Astrocyte (in vitro differentiated cells and primary cell): ENCODE measurements at regions not wholly inside any gene's neighbourhood (a gene's known extent, or its start where the extent isn't known, plus 50 kb on each side); places are given as distances from the start of the nearest gene placed in this dataset.

ENCODE experiments used
- DNase-seq: peaks from one replicate; pipeline ENCODE4 v3.0.0-alpha.2; 2010; ENCODE audit warnings: low read depth
- FAIRE-seq: peaks from 2 replicates; lab custom pipeline; 2011; peaks lifted over from hg19 to GRCh38; lab: Jason Lieb, UNC
- H2AFZ ChIP-seq: 2 replicates; pipeline ENCODE4 v1.6.0; 2012; ENCODE audit warnings: low read depth, low read length, inconsistent platforms
- H3K27ac ChIP-seq: 2 replicates; pipeline ENCODE4 v1.5.1; 2011; ENCODE audit warnings: low read depth, low read length, inconsistent platforms
- H3K27me3 ChIP-seq: 2 replicates; pipeline ENCODE4 v1.6.0; 2011; ENCODE audit warnings: low read length, inconsistent platforms; ENCODE audit not compliant: insufficient read depth
- H3K36me3 ChIP-seq: 2 replicates; pipeline ENCODE4 v1.5.1; 2011; ENCODE audit warnings: low read length, inconsistent platforms; ENCODE audit not compliant: insufficient read depth
- H3K4me1 ChIP-seq: 2 replicates; pipeline ENCODE4 v1.5.1; 2011; ENCODE audit warnings: low read length, inconsistent platforms; ENCODE audit not compliant: insufficient read depth
- H3K4me2 ChIP-seq: 2 replicates; pipeline ENCODE4 v1.6.0; 2012; ENCODE audit warnings: low read length, inconsistent platforms
- H3K4me3 ChIP-seq: 2 replicates; pipeline ENCODE4 v1.5.1; 2011; ENCODE audit warnings: low read depth, mild to moderate bottlenecking, low read length, inconsistent platforms; ENCODE audit not compliant: insufficient read depth
- H3K79me2 ChIP-seq: 2 replicates; pipeline ENCODE4 v1.6.0; 2012; ENCODE audit warnings: mild to moderate bottlenecking, low read length, inconsistent platforms; ENCODE audit not compliant: insufficient read depth
- H3K9ac ChIP-seq: 2 replicates; pipeline ENCODE4 v1.6.0; 2012; ENCODE audit warnings: mild to moderate bottlenecking, low read length, inconsistent platforms
- H3K9me3 ChIP-seq: 2 replicates; pipeline ENCODE4 v1.5.1; 2012; ENCODE audit warnings: low read depth, mild to moderate bottlenecking, low read length, inconsistent platforms; ENCODE audit not compliant: insufficient read depth
- H4K20me1 ChIP-seq: 2 replicates; pipeline ENCODE4 v1.6.0; 2012; ENCODE audit warnings: low read length, inconsistent platforms; ENCODE audit not compliant: insufficient read depth
- H3K27ac Mint-ChIP-seq: one replicate; pipeline ENCODE4 v1.8.0; 2021; ENCODE audit warnings: mild to moderate bottlenecking, mixed read lengths; ENCODE audit not compliant: unreplicated experiment
- H3K27me3 Mint-ChIP-seq: one replicate; pipeline ENCODE4 v1.8.0; 2021; ENCODE audit warnings: low read depth, mixed read lengths; ENCODE audit not compliant: unreplicated experiment
- H3K36me3 Mint-ChIP-seq: one replicate; pipeline ENCODE4 v1.8.0; 2021; ENCODE audit warnings: low read depth, mixed read lengths; ENCODE audit not compliant: unreplicated experiment
- H3K4me1 Mint-ChIP-seq: one replicate; pipeline ENCODE4 v1.8.0; 2021; ENCODE audit warnings: low read depth, mixed read lengths; ENCODE audit not compliant: unreplicated experiment
- H3K4me3 Mint-ChIP-seq: one replicate; pipeline ENCODE4 v1.8.0; 2021; ENCODE audit warnings: mild to moderate bottlenecking, moderate library complexity, mixed read lengths; ENCODE audit not compliant: unreplicated experiment
- H3K9me3 Mint-ChIP-seq: one replicate; pipeline ENCODE4 v1.8.0; 2021; ENCODE audit warnings: mild to moderate bottlenecking, mixed read lengths; ENCODE audit not compliant: unreplicated experiment
- CTCF ChIP-seq: IDR thresholded peaks from 2 replicates; pipeline ENCODE4 v1.5.1; 2011; ENCODE audit warnings: low read depth, mild to moderate bottlenecking, inconsistent platforms, low read length, moderate library complexity; ENCODE audit not compliant: insufficient read depth
- EZH2 ChIP-seq: IDR thresholded peaks from 2 replicates; pipeline ENCODE4 v1.6.1; 2012; ENCODE audit warnings: mild to moderate bottlenecking, low read length, inconsistent platforms; ENCODE audit not compliant: insufficient read depth

GRCh38 chr3:86800116-86800515 lies 190.8 kb downstream of the VGLL3 start:
- H3K9ac ChIP-seq: no peak overlapping the region
- no peak overlapping the region for H3K4me2 ChIP-seq
- no peak overlapping the region for H3K27ac Mint-ChIP-seq
- no peaks in the 10 kb centered on the region for H3K27me3 ChIP-seq
- H3K9me3 Mint-ChIP-seq: no peaks in the 10 kb centered on the region
- H3K27ac ChIP-seq: no peak overlapping the region
- no peaks in the 10 kb centered on the region for H4K20me1 ChIP-seq
- FAIRE-seq (no peak), DNase-seq (no peak)
- H3K4me1 Mint-ChIP-seq: peaks cover 9% of the 10 kb centered on the region
- no peaks in the 10 kb centered on the region for H3K36me3 ChIP-seq
- H3K4me3 Mint-ChIP-seq: no peak overlapping the region
- H3K36me3 Mint-ChIP-seq: no peaks in the 10 kb centered on the region
- H3K27me3 Mint-ChIP-seq: no peaks in the 10 kb centered on the region
- H3K9me3 ChIP-seq: no peaks in the 10 kb centered on the region
- TF ChIP-seq CTCF (no peak), EZH2 (no peak)
- no peaks in the 10 kb centered on the region for H3K4me1 ChIP-seq
- no peak overlapping the region for H2AFZ ChIP-seq
- no peak overlapping the region for H3K4me3 ChIP-seq
- H3K79me2 ChIP-seq: no peaks in the 10 kb centered on the region

- Mint-ChIP-seq H3K36me3 (no peaks in the 10 kb centered on the region), H3K27me3 (no peaks in the 10 kb centered on the region), H3K4me3 (no peak overlapping the region), H3K27ac (no peak overlapping the region), H3K4me1 (peaks cover 28% of the 10 kb centered on the region), H3K9me3 (no peaks in the 10 kb centered on the region)
- H3K9ac ChIP-seq: no peak overlapping the region
- no peak overlapping the region for H3K4me3 ChIP-seq
- H3K27ac ChIP-seq: no peak overlapping the region
- H2AFZ ChIP-seq: no peak overlapping the region
- no peaks in the 10 kb centered on the region for H3K36me3 ChIP-seq
- H3K4me1 ChIP-seq: peaks cover 15% of the 10 kb centered on the region
- no peak for DNase-seq
- no peaks in the 10 kb centered on the region for H4K20me1 ChIP-seq
- H3K79me2 ChIP-seq: no peaks in the 10 kb centered on the region
- no peak overlapping the region for H3K4me2 ChIP-seq
- H3K9me3 ChIP-seq: no peaks in the 10 kb centered on the region
- no peak for FAIRE-seq
- H3K27me3 ChIP-seq: no peaks in the 10 kb centered on the region
- TF ChIP-seq EZH2 (no peak), CTCF (no peak)
Observed at GRCh38 chr3:86797946-86798345, 193.0 kb downstream of the VGLL3 start.

- H4K20me1 ChIP-seq: no peaks in the 10 kb centered on the region
- no peaks in the 10 kb centered on the region for H3K27me3 ChIP-seq
- Mint-ChIP-seq H3K9me3 (no peaks in the 10 kb centered on the region), H3K27me3 (no peaks in the 10 kb centered on the region), H3K4me1 (peaks cover 31% of the 10 kb centered on the region), H3K36me3 (no peaks in the 10 kb centered on the region), H3K27ac (peak overlapping the region; percentile 99), H3K4me3 (no peak overlapping the region)
- TF ChIP-seq CTCF: no peak
- no peak overlapping the region for H3K4me3 ChIP-seq
- DNase-seq: peak; percentile 25
- peaks cover 17% of the 10 kb centered on the region for H3K4me1 ChIP-seq
- peak overlapping the region; percentile 96 for H3K27ac ChIP-seq
- no peaks in the 10 kb centered on the region for H3K79me2 ChIP-seq
- H3K9ac ChIP-seq: peak overlapping the region; percentile 79
- no peak overlapping the region for H2AFZ ChIP-seq
- H3K4me2 ChIP-seq: peak overlapping the region; percentile 61
- H3K9me3 ChIP-seq: no peaks in the 10 kb centered on the region
- peak; percentile 26 for FAIRE-seq
- H3K36me3 ChIP-seq: no peaks in the 10 kb centered on the region
Observed at GRCh38 chr3:86794361-86795065, 196.4 kb downstream of the VGLL3 start.
